Liver (tissue), 8 donors: ENCODE measurements at regions not wholly inside any gene's neighbourhood (a gene's known extent, or its start where the extent isn't known, plus 50 kb on each side); places are given as distances from the start of the nearest gene placed in this dataset.

Source experiments
- DNase-seq: peaks from one replicate; pipeline ENCODE4 v3.0.0-alpha.2; 2017; ENCODE audit warnings: low spot score
- H3K27ac ChIP-seq, 2 donors: one replicate each; pipeline ENCODE4 v1.7.0; 2013; ENCODE audit warnings: inconsistent platforms in 2 of 2, low read length in 2 of 2, control low read depth in 1 of 2, low read depth in 1 of 2, mild to moderate bottlenecking in 1 of 2
- H3K27me3 ChIP-seq, 4 donors: one replicate each; pipeline versions ENCODE4 v1.6.1 to v1.7.0; 2013; ENCODE audit warnings: low read length in 3 of 4, inconsistent platforms in 1 of 4, mild to moderate bottlenecking in 1 of 4, moderate library complexity in 1 of 4; ENCODE audit not compliant: control insufficient read depth in 4 of 4, insufficient read depth in 4 of 4
- H3K36me3 ChIP-seq, 4 donors: one replicate each; pipeline versions ENCODE4 v1.6.1 to v1.7.0; 2013; ENCODE audit warnings: low read length in 3 of 4, mild to moderate bottlenecking in 3 of 4, low read depth in 1 of 4, moderate library complexity in 1 of 4; ENCODE audit not compliant: control insufficient read depth in 4 of 4, insufficient read depth in 3 of 4
- H3K4me1 ChIP-seq, 4 donors: one replicate each; pipeline versions ENCODE4 v1.6.1 to v1.7.0; 2013; ENCODE audit warnings: low read length in 3 of 4, mild to moderate bottlenecking in 3 of 4, moderate library complexity in 1 of 4; ENCODE audit not compliant: control insufficient read depth in 4 of 4, insufficient read depth in 4 of 4
- H3K4me3 ChIP-seq, 3 donors: one replicate each; pipeline versions ENCODE4 v1.6.1 to v1.7.0; 2013; ENCODE audit warnings: low read length in 3 of 3, control low read depth in 1 of 3, low read depth in 1 of 3, mild to moderate bottlenecking in 1 of 3
- H3K9ac ChIP-seq, 2 donors: one replicate each; pipeline ENCODE4 v1.7.0; 2013; ENCODE audit warnings: low read length in 2 of 2, mild to moderate bottlenecking in 2 of 2, moderate library complexity in 2 of 2, control low read depth in 1 of 2, low read depth in 1 of 2
- H3K9me3 ChIP-seq, 4 donors: one replicate each; pipeline versions ENCODE4 v1.6.1 to v1.7.0; 2013; ENCODE audit warnings: low read length in 3 of 4; ENCODE audit not compliant: control insufficient read depth in 4 of 4
- ATF3 ChIP-seq: IDR thresholded peaks from 2 replicates; pipeline ENCODE4 v1.6.1; 2016; ENCODE audit warnings: antibody characterized with exemption
- EGR1 ChIP-seq, 2 donors: IDR thresholded peaks; 2 replicates each; pipeline ENCODE4 v1.6.1; 2016 to 2018; ENCODE audit warnings: antibody characterized with exemption in 2 of 2, low read depth in 2 of 2
- FOXA1 ChIP-seq: IDR thresholded peaks from 2 replicates; pipeline ENCODE4 v1.6.1; 2016; ENCODE audit warnings: antibody characterized with exemption
- GABPA ChIP-seq, 2 donors: IDR thresholded peaks in 1 of 2; conservative IDR thresholded peaks in 1 of 2; 2 replicates each; pipeline ENCODE4 v1.6.1; 2016; ENCODE audit warnings: antibody characterized with exemption in 2 of 2, mild to moderate bottlenecking in 1 of 2, moderate library complexity in 1 of 2
- HNF4A ChIP-seq, 2 donors: conservative IDR thresholded peaks; 2 replicates each; pipeline ENCODE4 v1.6.1; 2016; ENCODE audit warnings: antibody characterized with exemption in 2 of 2, mild to moderate bottlenecking in 2 of 2
- JUND ChIP-seq, 2 donors: IDR thresholded peaks; 2 replicates each; pipeline ENCODE4 v1.6.1; 2016; ENCODE audit warnings: antibody characterized with exemption in 2 of 2
- REST ChIP-seq: IDR thresholded peaks from 2 replicates; pipeline ENCODE4 v1.6.1; 2016; ENCODE audit warnings: antibody characterized with exemption, mild to moderate bottlenecking
- YY1 ChIP-seq: IDR thresholded peaks from 2 replicates; pipeline ENCODE4 v1.6.1; 2016; ENCODE audit warnings: antibody characterized with exemption, mild to moderate bottlenecking
- ZBTB33 ChIP-seq: IDR thresholded peaks from 2 replicates; pipeline ENCODE4 v1.6.1; 2016; ENCODE audit warnings: antibody characterized with exemption
- WGBS: extraction: QIAGEN DNeasy Blood & Tissue Kit; methylation state at CpG from one replicate; pipeline ENCODE4 v1.1.7; 2013; 5-methylcytosine and 5-hydroxymethylcytosine counted together
- TF ChIP-seq, protein P1 (sequence below): IDR thresholded peaks from 2 replicates; pipeline ENCODE4 v1.6.1; 2016; ENCODE audit warnings: antibody characterized with exemption
- TF ChIP-seq, protein P2 (sequence below): fragments of 150-350 bp; IDR thresholded peaks from 2 replicates; pipeline ENCODE4 v1.5.1; 2017; ENCODE audit warnings: improper control_type of control experiment, low read depth, low read length; ENCODE audit not compliant: missing input control
- donor health status: healthy.
- donor health status: healthy.
- donor health status: healthy.
- donor health status: healthy.
- donor health status: healthy.

- TF ChIP-seq FOXA1 (no peak), JUND (IDR thresholded peaks at IDR 0.05) (no peak), HNF4A (conservative IDR thresholded peaks at IDR 0.05) (no peak), YY1 (no peak), GABPA (IDR thresholded peaks at IDR 0.05 in 1 of 2, conservative IDR thresholded peaks at IDR 0.05 in 1 of 2) (no peak), ZBTB33 (no peak)
- TF ChIP-seq, protein P1, sequence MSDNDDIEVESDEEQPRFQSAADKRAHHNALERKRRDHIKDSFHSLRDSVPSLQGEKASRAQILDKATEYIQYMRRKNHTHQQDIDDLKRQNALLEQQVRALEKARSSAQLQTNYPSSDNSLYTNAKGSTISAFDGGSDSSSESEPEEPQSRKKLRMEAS: no peak
- TF ChIP-seq, protein P2, sequence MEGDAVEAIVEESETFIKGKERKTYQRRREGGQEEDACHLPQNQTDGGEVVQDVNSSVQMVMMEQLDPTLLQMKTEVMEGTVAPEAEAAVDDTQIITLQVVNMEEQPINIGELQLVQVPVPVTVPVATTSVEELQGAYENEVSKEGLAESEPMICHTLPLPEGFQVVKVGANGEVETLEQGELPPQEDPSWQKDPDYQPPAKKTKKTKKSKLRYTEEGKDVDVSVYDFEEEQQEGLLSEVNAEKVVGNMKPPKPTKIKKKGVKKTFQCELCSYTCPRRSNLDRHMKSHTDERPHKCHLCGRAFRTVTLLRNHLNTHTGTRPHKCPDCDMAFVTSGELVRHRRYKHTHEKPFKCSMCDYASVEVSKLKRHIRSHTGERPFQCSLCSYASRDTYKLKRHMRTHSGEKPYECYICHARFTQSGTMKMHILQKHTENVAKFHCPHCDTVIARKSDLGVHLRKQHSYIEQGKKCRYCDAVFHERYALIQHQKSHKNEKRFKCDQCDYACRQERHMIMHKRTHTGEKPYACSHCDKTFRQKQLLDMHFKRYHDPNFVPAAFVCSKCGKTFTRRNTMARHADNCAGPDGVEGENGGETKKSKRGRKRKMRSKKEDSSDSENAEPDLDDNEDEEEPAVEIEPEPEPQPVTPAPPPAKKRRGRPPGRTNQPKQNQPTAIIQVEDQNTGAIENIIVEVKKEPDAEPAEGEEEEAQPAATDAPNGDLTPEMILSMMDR: no peak
- H3K27ac ChIP-seq: no peak overlapping the region
- H3K9me3 ChIP-seq: peaks cover 0 to 4% (median 0%) of the 10 kb centered on the region in 4 donors
- H3K27me3 ChIP-seq: no peaks in the 10 kb centered on the region
- H3K4me1 ChIP-seq: no peaks in the 10 kb centered on the region
- DNase-seq: no peak
- 67% methylated on average over 2 of the region's 2 CpGs for WGBS
- no peaks in the 10 kb centered on the region for H3K36me3 ChIP-seq
- H3K9ac ChIP-seq: no peak overlapping the region
- no peak overlapping the region for H3K4me3 ChIP-seq
Measured at GRCh38 chr14:28966416-28967233, 200.0 kb downstream of the FOXG1 start.

DNA sequence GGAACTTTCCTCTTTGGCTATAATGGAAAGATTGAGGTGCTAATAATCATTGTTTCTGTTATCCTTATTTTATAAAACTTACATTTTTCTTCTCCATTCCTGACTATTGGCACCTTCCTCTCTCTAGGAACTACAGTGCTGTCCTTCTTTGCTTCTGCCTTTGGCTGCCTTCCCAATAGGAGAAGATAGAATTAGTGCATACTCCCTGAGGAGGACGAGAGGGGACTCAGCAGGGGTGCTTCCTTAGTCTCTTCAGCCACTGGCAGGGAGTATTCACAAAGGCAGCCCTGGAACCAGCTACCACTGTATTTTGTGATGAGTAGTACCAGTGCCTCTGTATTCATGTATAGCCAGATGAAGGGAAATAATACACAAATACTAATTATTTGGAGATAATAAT is 208.5 kb downstream of the FOXG1 start:
- TF ChIP-seq ATF3 (no peak), REST (no peak), EGR1 (IDR thresholded peaks at IDR 0.05; ENCODE audit: low read depth in 2 of 2) (no peak)
- no peak overlapping the region for H3K27ac ChIP-seq
- no peak overlapping the region for H3K9ac ChIP-seq
- H3K4me1 ChIP-seq: no peaks in the 10 kb centered on the region
- no peaks in the 10 kb centered on the region for H3K27me3 ChIP-seq
- no peaks in the 10 kb centered on the region for H3K9me3 ChIP-seq
- no peak for DNase-seq
- no peaks in the 10 kb centered on the region for H3K36me3 ChIP-seq
- 7% methylated on average over 1 of the region's 1 CpG for WGBS
- H3K4me3 ChIP-seq: no peak overlapping the region
